Naive thymus-derived CD8-positive, alpha-beta T cell (primary cell): ENCODE measurements at regions not wholly inside any gene's neighbourhood (a gene's known extent, or its start where the extent isn't known, plus 50 kb on each side); places are given as distances from the start of the nearest gene placed in this dataset.

Experiments
- ATAC-seq, 2 donors: fragments of 150-1000 bp; cut with Tn5 transposase in 1 of 2; sonication (Bioruptor Pico), chemical (Tn5 transposase) in 1 of 2; 1 replicate in 1 of 2; 2 replicates in 1 of 2; pipeline ENCODE4 v1.10.0; 2021; ENCODE audit warnings: mild to moderate bottlenecking in 2 of 2, moderate library complexity in 2 of 2
- POLR2A ChIA-PET: fragments of 350-600 bp; sonication (Branson Sonifier 250); formaldehyde crosslinking; loops from one replicate; lab custom pipeline; 2021; ENCODE audit warnings: antibody characterized with exemption; lab: Charles Lee
- DNase-seq, 10 donors: peaks; one replicate each; pipeline versions ENCODE4 v3.0.0 to v3.0.0-alpha.2; 2020 to 2022
- H3K27ac Mint-ChIP-seq, 10 donors: one replicate each; pipeline ENCODE4 v1.8.0; 2020 to 2022; ENCODE audit warnings: mild to moderate bottlenecking in 10 of 10, mixed read lengths in 10 of 10, moderate library complexity in 4 of 10, inconsistent platforms in 1 of 10
- H3K27me3 Mint-ChIP-seq, 5 donors: one replicate each; pipeline ENCODE4 v1.8.0; 2021 to 2022; ENCODE audit warnings: mixed read lengths in 5 of 5
- H3K36me3 Mint-ChIP-seq, 3 donors: one replicate each; pipeline ENCODE4 v1.8.0; 2020 to 2022; ENCODE audit warnings: mixed read lengths in 3 of 3, mild to moderate bottlenecking in 2 of 3, inconsistent platforms in 1 of 3
- H3K4me1 Mint-ChIP-seq, 4 donors: one replicate each; pipeline ENCODE4 v1.8.0; 2021 to 2022; ENCODE audit warnings: mixed read lengths in 4 of 4
- H3K4me3 Mint-ChIP-seq, 10 donors: one replicate each; pipeline ENCODE4 v1.8.0; 2020 to 2022; ENCODE audit warnings: mild to moderate bottlenecking in 10 of 10, mixed read lengths in 10 of 10, moderate library complexity in 6 of 10, inconsistent platforms in 1 of 10
- H3K9me3 Mint-ChIP-seq, 9 donors: one replicate each; pipeline ENCODE4 v1.8.0; 2020 to 2022; ENCODE audit warnings: mixed read lengths in 9 of 9, mild to moderate bottlenecking in 3 of 9, inconsistent platforms in 1 of 9, moderate library complexity in 1 of 9

- H3K27ac Mint-ChIP-seq: no peak overlapping the region
- H3K9me3 Mint-ChIP-seq: peaks cover 0 to 4% (median 0%) of the 10 kb centered on the region in 9 donors
- no peak overlapping the region for H3K4me3 Mint-ChIP-seq
- POLR2A ChIA-PET: no interaction called here
- no peak for ATAC-seq
- no peaks in the 10 kb centered on the region for H3K36me3 Mint-ChIP-seq
- peaks cover 5 to 14% (median 8%) of the 10 kb centered on the region in 5 donors for H3K27me3 Mint-ChIP-seq
- DNase-seq: no peak
- H3K4me1 Mint-ChIP-seq: no peaks in the 10 kb centered on the region
Observed at GRCh38 chr2:226664140-226664539, 135.5 kb downstream of the IRS1 start.

GRCh38 chr2:226661789-226662545, 137.7 kb downstream of the IRS1 start:
- H3K9me3 Mint-ChIP-seq: peaks cover 0 to 4% (median 0%) of the 10 kb centered on the region in 9 donors
- H3K27ac Mint-ChIP-seq: no peak overlapping the region
- DNase-seq (no peak), ATAC-seq (no peak)
- peaks cover 5 to 12% (median 8%) of the 10 kb centered on the region in 5 donors for H3K27me3 Mint-ChIP-seq
- H3K4me1 Mint-ChIP-seq: no peaks in the 10 kb centered on the region
- POLR2A ChIA-PET: no interaction called here
- no peaks in the 10 kb centered on the region for H3K36me3 Mint-ChIP-seq
- no peak overlapping the region for H3K4me3 Mint-ChIP-seq

- DNase-seq: no peak
- no peak for ATAC-seq
- H3K36me3 Mint-ChIP-seq: no peaks in the 10 kb centered on the region
- peaks cover 0 to 2% (median 0%) of the 10 kb centered on the region in 4 donors for H3K4me1 Mint-ChIP-seq
- H3K27ac Mint-ChIP-seq: no peak overlapping the region
- POLR2A ChIA-PET: no interaction called here
- no peak overlapping the region for H3K4me3 Mint-ChIP-seq
- H3K27me3 Mint-ChIP-seq: peaks cover 5 to 12% (median 6%) of the 10 kb centered on the region in 5 donors
- H3K9me3 Mint-ChIP-seq: peaks cover 0 to 4% (median 0%) of the 10 kb centered on the region in 9 donors
Observed at GRCh38 chr2:226660526-226660925, 139.1 kb downstream of the IRS1 start.

- Mint-ChIP-seq H3K4me1 (peaks cover 0 to 2% (median 0%) of the 10 kb centered on the region in 4 donors), H3K4me3 (no peak overlapping the region), H3K36me3 (no peaks in the 10 kb centered on the region), H3K9me3 (peaks cover 0 to 4% (median 0%) of the 10 kb centered on the region in 9 donors), H3K27me3 (peaks cover 2 to 11% (median 6%) of the 10 kb centered on the region in 5 donors), H3K27ac (no peak overlapping the region)
- DNase-seq (no peak), ATAC-seq (no peak)
- POLR2A ChIA-PET: no interaction called here
Observed at GRCh38 chr2:226660124-226660523, 139.5 kb downstream of the IRS1 start.

GRCh38 chr2:226659410-226659809, 140.2 kb downstream of the IRS1 start:
- POLR2A ChIA-PET: no interaction called here
- ATAC-seq (no peak), DNase-seq (no peak)
- peaks cover 0 to 2% (median 0%) of the 10 kb centered on the region in 4 donors for H3K4me1 Mint-ChIP-seq
- H3K27ac Mint-ChIP-seq: no peak overlapping the region
- no peaks in the 10 kb centered on the region for H3K9me3 Mint-ChIP-seq
- no peak overlapping the region for H3K4me3 Mint-ChIP-seq
- no peaks in the 10 kb centered on the region for H3K36me3 Mint-ChIP-seq
- H3K27me3 Mint-ChIP-seq: peaks cover 2 to 11% (median 5%) of the 10 kb centered on the region in 5 donors

- H3K36me3 Mint-ChIP-seq: no peaks in the 10 kb centered on the region
- POLR2A ChIA-PET: no interaction called here
- H3K27me3 Mint-ChIP-seq: peaks cover 2 to 11% (median 5%) of the 10 kb centered on the region in 5 donors
- no peak overlapping the region for H3K27ac Mint-ChIP-seq
- H3K4me3 Mint-ChIP-seq: no peak overlapping the region
- H3K4me1 Mint-ChIP-seq: peaks cover 0 to 2% (median 0%) of the 10 kb centered on the region in 4 donors
- DNase-seq: no peak
- H3K9me3 Mint-ChIP-seq: no peaks in the 10 kb centered on the region
- no peak for ATAC-seq
Observed at GRCh38 chr2:226658555-226658954, 141.1 kb downstream of the IRS1 start.

- H3K27ac Mint-ChIP-seq: no peak overlapping the region
- H3K9me3 Mint-ChIP-seq: no peaks in the 10 kb centered on the region
- DNase-seq: no peak
- H3K4me3 Mint-ChIP-seq: no peak overlapping the region
- POLR2A ChIA-PET: no interaction called here
- no peak for ATAC-seq
- H3K4me1 Mint-ChIP-seq: peaks cover 0 to 3% (median under 1%) of the 10 kb centered on the region in 4 donors
- H3K27me3 Mint-ChIP-seq: peaks cover 0 to 11% (median 5%) of the 10 kb centered on the region in 5 donors
- H3K36me3 Mint-ChIP-seq: no peaks in the 10 kb centered on the region
Observed at GRCh38 chr2:226657340-226658053, 142.1 kb downstream of the IRS1 start.

- DNase-seq (no peak), ATAC-seq (no peak)
- Mint-ChIP-seq H3K27me3 (peaks cover 0 to 4% (median 0%) of the 10 kb centered on the region in 5 donors), H3K4me3 (no peak overlapping the region), H3K4me1 (peaks cover 0 to 13% (median under 1%) of the 10 kb centered on the region in 4 donors), H3K27ac (no peak overlapping the region), H3K9me3 (no peaks in the 10 kb centered on the region), H3K36me3 (no peaks in the 10 kb centered on the region)
- POLR2A ChIA-PET: no interaction called here
Observed at GRCh38 chr2:226656367-226656766, 143.3 kb downstream of the IRS1 start.

GRCh38 chr2:226655871-226656270, 143.7 kb downstream of the IRS1 start:
- H3K4me1 Mint-ChIP-seq: peaks cover 0 to 18% (median 5%) of the 10 kb centered on the region in 4 donors
- no peak for DNase-seq
- H3K4me3 Mint-ChIP-seq: no peak overlapping the region
- no peaks in the 10 kb centered on the region for H3K36me3 Mint-ChIP-seq
- H3K27me3 Mint-ChIP-seq: peaks cover 0 to 4% (median 0%) of the 10 kb centered on the region in 5 donors
- no peak for ATAC-seq
- POLR2A ChIA-PET: no interaction called here
- H3K9me3 Mint-ChIP-seq: no peaks in the 10 kb centered on the region
- H3K27ac Mint-ChIP-seq: no peak overlapping the region

- DNase-seq: no peak
- no peak overlapping the region for H3K4me3 Mint-ChIP-seq
- H3K9me3 Mint-ChIP-seq: peaks cover 0 to 13% (median 2%) of the 10 kb centered on the region in 9 donors
Observed at GRCh38 chr2:226652983-226653765, 146.4 kb downstream of the IRS1 start.

GRCh38 chr2:226652369-226652768, 147.3 kb downstream of the IRS1 start:
- Mint-ChIP-seq H3K4me3 (no peak overlapping the region), H3K36me3 (peaks cover 0 to 11% (median 7%) of the 10 kb centered on the region in 3 donors), H3K27ac (peak overlapping the region in 1 of 10 donors; percentile 63), H3K27me3 (peaks cover 0 to 7% (median 0%) of the 10 kb centered on the region in 5 donors), H3K4me1 (peaks cover 5 to 30% (median 19%) of the 10 kb centered on the region in 4 donors), H3K9me3 (peaks cover 0 to 13% (median 2%) of the 10 kb centered on the region in 9 donors)
- POLR2A ChIA-PET: no interaction called here
- ATAC-seq (no peak), DNase-seq (no peak)

More at GRCh38 chr2:226652983-226653765, 146.4 kb downstream of the IRS1 start:
- POLR2A ChIA-PET: no interaction called here
- Mint-ChIP-seq H3K27me3 (peaks cover 0 to 7% (median 0%) of the 10 kb centered on the region in 5 donors), H3K36me3 (peaks cover 0 to 11% (median 7%) of the 10 kb centered on the region in 3 donors), H3K27ac (peak overlapping the region in 1 of 10 donors; percentile 14), H3K4me1 (peaks cover 5 to 30% (median 19%) of the 10 kb centered on the region in 4 donors)
- no peak for ATAC-seq
